Right lobe of liver (tissue), 6 donors: ENCODE measurements at regions not wholly inside any gene's neighbourhood (a gene's known extent, or its start where the extent isn't known, plus 50 kb on each side); places are given as distances from the start of the nearest gene placed in this dataset.

ENCODE experiments used
- ATAC-seq, 4 donors: fragments of 200-7000 bp; cut with Tn5 transposase; one replicate each; pipeline ENCODE4 v1.9.1; 2020; ENCODE audit warnings: mild to moderate bottlenecking in 4 of 4, moderate library complexity in 4 of 4
- DNase-seq, 3 donors: peaks; one replicate each; pipeline ENCODE4 v3.0.0-alpha.2; 2020
- H3K27ac ChIP-seq, 3 donors: fragments of 200-600 bp; one replicate each; pipeline ENCODE4 v1.8.0; 2022
- H3K27me3 ChIP-seq, 2 donors: fragments of 200-600 bp; one replicate each; pipeline ENCODE4 v1.8.0; 2022
- H3K36me3 ChIP-seq, 4 donors: fragments of 200-600 bp; sonication (generic) in 1 of 4; one replicate each; pipeline versions ENCODE4 v1.5.1 to v1.8.0; 2017 to 2022; ENCODE audit warnings: control low read depth in 1 of 4
- H3K4me1 ChIP-seq, 4 donors: fragments of 200-600 bp; sonication (generic) in 1 of 4; one replicate each; pipeline versions ENCODE4 v1.5.1 to v1.8.0; 2017 to 2022; ENCODE audit warnings: control low read depth in 1 of 4
- H3K4me3 ChIP-seq, 3 donors: fragments of 200-600 bp; one replicate each; pipeline ENCODE4 v1.8.0; 2022
- H3K9me3 ChIP-seq, 4 donors: fragments of 200-600 bp; sonication (generic) in 1 of 4; one replicate each; pipeline versions ENCODE4 v1.5.1 to v1.8.0; 2017 to 2022; ENCODE audit warnings: control low read depth in 1 of 4
- POLR2A ChIP-seq: fragments of 450-650 bp; IDR thresholded peaks from one replicate; pipeline ENCODE4 v1.6.1; 2017; ENCODE audit warnings: antibody characterized with exemption, mild to moderate bottlenecking
- WGBS: methylation state at CpG from one replicate; pipeline ENCODE4 v1.1.6; 2018; ENCODE audit warnings: low coverage, low lambda C conversion rate; ENCODE audit not compliant: insufficient coverage; ENCODE audit errors: missing lambda C conversion rate; 5-methylcytosine and 5-hydroxymethylcytosine counted together
- intact Hi-C, 2 donors: fragments of 100-400 bp; cut with DNase I; formaldehyde crosslinking; loops; one replicate each; pipeline versions ENCODE4 v1.11.2 to v1.14.1; 2022
- TF ChIP-seq, protein P1 (sequence below), 4 donors: fragments of 200-600 bp in 3 of 4; fragments of 450-650 bp in 1 of 4; IDR thresholded peaks; one replicate each; pipeline versions ENCODE4 v1.5.1 to v1.8.0; 2016 to 2022; ENCODE audit warnings: antibody characterized with exemption in 4 of 4, mild to moderate bottlenecking in 2 of 4
- donor health status: DM: no; HTN: yes; CAD: no.
- donor health status: DM: no; HTN: no; CAD: no.
- donor health status: DM: no; HTN: no; CAD: no.
- donor health status: DM: no; HTN: yes; CAD: no.
- donor health status: DM: no; HTN: yes; CAD: no.

DNA sequence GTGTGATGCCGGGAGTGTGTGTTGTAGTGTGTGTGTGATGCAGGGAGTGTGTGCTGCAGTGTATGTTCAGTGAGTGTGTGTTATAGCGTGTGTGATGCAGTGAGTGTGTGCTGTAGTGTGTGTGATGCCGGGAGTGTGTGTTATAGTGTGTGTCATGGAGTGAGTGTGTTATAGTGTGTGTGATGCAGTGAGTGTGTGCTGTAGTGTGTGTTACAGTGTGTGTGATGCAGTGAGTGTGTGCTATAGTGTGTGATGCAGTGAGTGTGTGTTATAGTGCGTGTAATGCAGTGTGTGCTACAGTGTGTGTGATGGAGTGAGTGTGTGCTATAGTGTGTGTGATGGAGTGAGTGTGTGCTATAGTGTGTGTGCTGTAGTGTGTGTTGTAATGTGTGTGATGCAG lies 182.1 kb upstream of the SOX11 start:
- Histone ChIP-seq H3K9me3 (no peaks in the 10 kb centered on the region), H3K4me3 (no peak overlapping the region), H3K27ac (no peak overlapping the region), H3K27me3 (no peaks in the 10 kb centered on the region), H3K4me1 (no peaks in the 10 kb centered on the region), H3K36me3 (no peaks in the 10 kb centered on the region)
- ATAC-seq (no peak), DNase-seq (no peak)
- 81% methylated on average over 4 of the region's 4 CpGs for WGBS
- intact Hi-C loops, result no loop called here
- TF ChIP-seq POLR2A, result no peak
- TF ChIP-seq, protein P1, sequence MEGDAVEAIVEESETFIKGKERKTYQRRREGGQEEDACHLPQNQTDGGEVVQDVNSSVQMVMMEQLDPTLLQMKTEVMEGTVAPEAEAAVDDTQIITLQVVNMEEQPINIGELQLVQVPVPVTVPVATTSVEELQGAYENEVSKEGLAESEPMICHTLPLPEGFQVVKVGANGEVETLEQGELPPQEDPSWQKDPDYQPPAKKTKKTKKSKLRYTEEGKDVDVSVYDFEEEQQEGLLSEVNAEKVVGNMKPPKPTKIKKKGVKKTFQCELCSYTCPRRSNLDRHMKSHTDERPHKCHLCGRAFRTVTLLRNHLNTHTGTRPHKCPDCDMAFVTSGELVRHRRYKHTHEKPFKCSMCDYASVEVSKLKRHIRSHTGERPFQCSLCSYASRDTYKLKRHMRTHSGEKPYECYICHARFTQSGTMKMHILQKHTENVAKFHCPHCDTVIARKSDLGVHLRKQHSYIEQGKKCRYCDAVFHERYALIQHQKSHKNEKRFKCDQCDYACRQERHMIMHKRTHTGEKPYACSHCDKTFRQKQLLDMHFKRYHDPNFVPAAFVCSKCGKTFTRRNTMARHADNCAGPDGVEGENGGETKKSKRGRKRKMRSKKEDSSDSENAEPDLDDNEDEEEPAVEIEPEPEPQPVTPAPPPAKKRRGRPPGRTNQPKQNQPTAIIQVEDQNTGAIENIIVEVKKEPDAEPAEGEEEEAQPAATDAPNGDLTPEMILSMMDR (IDR thresholded peaks at IDR 0.05), result no peak

DNA sequence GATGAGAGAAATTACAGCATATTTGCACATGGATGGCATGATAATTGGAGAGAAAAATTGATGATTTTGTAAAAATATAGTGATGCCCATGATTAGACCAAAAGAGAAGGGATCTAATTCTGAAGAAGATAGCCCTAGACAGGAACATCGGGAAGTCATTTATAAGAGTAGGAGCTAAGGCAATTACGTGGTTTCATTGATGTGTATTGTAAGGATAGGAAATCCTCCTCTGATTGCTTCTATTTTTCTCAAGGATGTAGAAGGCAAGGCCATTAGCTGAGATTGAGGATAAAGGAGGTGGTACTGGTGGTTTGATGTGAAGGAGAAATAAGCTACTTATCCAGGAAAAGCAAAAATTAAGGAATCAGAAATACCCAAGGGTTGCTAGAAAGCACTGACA lies 176.5 kb upstream of the SOX11 start:
- no peak for TF ChIP-seq POLR2A
- TF ChIP-seq, protein P1 (IDR thresholded peaks at IDR 0.05), result no peak
- 49% methylated on average over 2 of the region's 2 CpGs for WGBS
- H3K4me1 ChIP-seq, result no peaks in the 10 kb centered on the region
- no peak for ATAC-seq
- intact Hi-C loops, result no loop called here
- no peaks in the 10 kb centered on the region for H3K36me3 ChIP-seq
- H3K4me3 ChIP-seq, result no peak overlapping the region
- no peak overlapping the region for H3K27ac ChIP-seq
- no peaks in the 10 kb centered on the region for H3K9me3 ChIP-seq
- no peak for DNase-seq
- H3K27me3 ChIP-seq, result no peaks in the 10 kb centered on the region

DNA sequence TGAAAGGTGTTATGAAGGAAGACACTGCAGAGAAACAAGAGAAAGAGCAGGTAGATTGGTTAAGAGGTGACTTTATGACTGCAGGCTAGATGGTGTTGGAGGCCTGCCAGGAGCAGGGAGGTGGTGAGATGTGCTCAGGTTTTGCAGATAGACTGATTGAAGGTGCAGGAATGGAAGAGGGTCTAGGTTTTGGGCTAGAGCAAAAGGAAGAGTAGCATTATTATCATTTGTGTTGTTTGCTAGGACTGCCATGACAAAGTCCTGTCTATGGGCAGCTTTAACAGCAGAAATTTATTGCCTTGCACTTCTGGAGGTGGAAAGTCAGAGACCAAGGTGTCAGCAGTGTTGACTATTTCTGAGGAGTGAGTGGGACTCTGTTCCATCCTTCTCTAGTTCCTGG lies 172.9 kb upstream of the SOX11 start:
- intact Hi-C loops, result no loop called here
- H3K4me3 ChIP-seq, result no peak overlapping the region

DNA sequence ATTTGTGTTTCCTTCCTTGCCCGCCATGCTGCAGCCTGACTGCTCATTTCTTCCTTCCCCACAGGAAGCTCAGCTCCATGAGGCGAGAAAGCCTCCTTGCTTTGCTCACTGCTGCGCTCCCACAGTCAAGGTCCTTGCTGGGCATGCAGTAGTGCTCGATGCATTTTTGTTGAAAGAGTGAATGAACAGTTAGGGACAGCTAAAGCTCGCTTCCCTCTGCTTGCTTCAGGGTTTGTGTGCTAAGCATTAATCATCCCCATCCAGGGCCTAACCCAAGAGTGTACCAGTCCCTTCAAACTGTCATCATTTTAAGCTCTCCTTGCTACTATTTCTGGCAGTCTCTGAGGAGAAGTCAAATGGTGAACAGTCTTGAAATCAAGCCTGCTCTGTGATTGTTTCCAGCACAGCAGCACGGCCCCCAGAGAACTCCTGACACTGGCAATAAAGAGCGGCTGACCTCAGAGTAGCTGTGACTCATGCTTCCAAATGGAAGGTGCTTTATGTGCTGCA lies 171.7 kb upstream of the SOX11 start:
- Histone ChIP-seq H3K27ac (no peak overlapping the region), H3K36me3 (no peaks in the 10 kb centered on the region), H3K27me3 (no peaks in the 10 kb centered on the region), H3K4me3 (no peak overlapping the region), H3K9me3 (no peaks in the 10 kb centered on the region), H3K4me1 (no peaks in the 10 kb centered on the region)
- no peak for DNase-seq
- no peak for ATAC-seq
- 33% methylated on average over 7 of the region's 7 CpGs for WGBS
- intact Hi-C loops, result no loop called here
- TF ChIP-seq, protein P1 (IDR thresholded peaks at IDR 0.05), result no peak
- TF ChIP-seq POLR2A, result no peak

More for the DNA sequence above, 172.9 kb upstream of the SOX11 start:
- no peaks in the 10 kb centered on the region for H3K27me3 ChIP-seq
- ATAC-seq, result no peak
- TF ChIP-seq, protein P1 (IDR thresholded peaks at IDR 0.05), result no peak
- no peak for TF ChIP-seq POLR2A
- H3K9me3 ChIP-seq, result no peaks in the 10 kb centered on the region
- no peaks in the 10 kb centered on the region for H3K36me3 ChIP-seq
- no peaks in the 10 kb centered on the region for H3K4me1 ChIP-seq
- H3K27ac ChIP-seq, result no peak overlapping the region
- no peak for DNase-seq

DNA sequence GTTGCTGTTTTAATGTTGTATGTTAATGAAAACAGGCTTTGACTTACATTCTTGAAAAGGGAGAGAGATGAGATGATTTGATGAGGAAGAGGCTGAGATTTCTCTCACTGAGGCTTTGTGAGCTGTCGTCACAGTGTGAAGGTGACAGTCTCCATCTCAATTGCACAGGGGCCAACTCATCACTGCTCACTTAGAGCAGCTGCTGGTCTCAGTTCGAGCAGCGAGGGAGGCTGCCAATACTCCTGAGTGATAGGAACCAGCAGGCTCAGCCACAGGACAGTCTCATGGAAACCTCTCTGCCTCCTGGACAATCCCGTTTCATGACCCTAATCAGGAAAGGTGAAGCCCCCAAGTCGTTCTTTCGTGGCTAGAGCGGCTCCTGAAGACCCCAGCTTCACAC lies 170.7 kb upstream of the SOX11 start:
- H3K4me3 ChIP-seq, result no peak overlapping the region
- intact Hi-C loops, result no loop called here
- H3K36me3 ChIP-seq, result no peaks in the 10 kb centered on the region
- no peaks in the 10 kb centered on the region for H3K27me3 ChIP-seq
- 29% methylated on average over 7 of the region's 7 CpGs for WGBS
- DNase-seq (no peak), ATAC-seq (no peak)
- H3K27ac ChIP-seq, result no peak overlapping the region
- H3K9me3 ChIP-seq, result no peaks in the 10 kb centered on the region
- TF ChIP-seq, protein P1 (IDR thresholded peaks at IDR 0.05), result no peak
- TF ChIP-seq POLR2A, result no peak
- H3K4me1 ChIP-seq, result no peaks in the 10 kb centered on the region
